ENCODE measurements at regions not wholly inside any gene's neighbourhood (a gene's known extent, or its start where the extent isn't known, plus 50 kb on each side); places are given as distances from the start of the nearest gene placed in this dataset.

DNA sequence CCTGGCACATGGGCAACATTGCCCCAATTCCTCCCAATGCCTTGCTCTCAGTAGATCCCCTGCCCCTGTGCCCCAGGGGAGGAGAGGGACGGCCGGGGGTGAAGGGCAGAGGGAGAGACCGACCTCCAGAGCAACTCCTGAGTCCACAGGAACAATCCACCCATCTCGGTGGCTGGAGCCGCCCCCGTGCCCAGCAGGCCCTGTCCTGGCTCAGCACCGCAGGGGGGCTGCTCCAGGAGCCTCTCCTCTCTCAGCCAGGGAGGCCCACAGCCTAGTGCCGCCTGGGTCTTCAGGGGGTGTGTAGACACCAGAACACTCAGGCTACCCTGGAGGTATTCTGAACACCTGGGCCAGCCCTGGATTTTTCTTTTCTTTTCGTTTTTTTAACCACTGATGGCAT, 233.7 kb upstream of the SDK2 start:
- peaks cover 0 to 20% of the 10 kb centered on the region in 2 experiments for H3K27me3 ChIP-seq (replicated peaks in 1 of 2; ENCODE audit: control insufficient read depth in 2 of 2, extremely low read depth in 1 of 2, insufficient read depth in 2 of 2, low read length in 1 of 2)
- peak overlapping the region in 1 of 2 donors; percentile 45 for H3K27ac Mint-ChIP-seq
- no peaks in the 10 kb centered on the region for H3K36me3 ChIP-seq (ENCODE audit: control insufficient read depth in 2 of 2, extremely low read depth in 1 of 2, insufficient read depth in 1 of 2, low read length in 1 of 2)
- 60% methylated on average over 4 of the region's 9 CpGs for WGBS (ENCODE audit: insufficient coverage)
- no peaks in the 10 kb centered on the region for H3K36me3 Mint-ChIP-seq
- no peak for DNase-seq
- H3K4me1 ChIP-seq (ENCODE audit: control insufficient read depth in 1 of 2, extremely low read depth in 1 of 2, insufficient read depth in 2 of 2, low read length in 2 of 2), result no peaks in the 10 kb centered on the region
- H3K4me3 Mint-ChIP-seq, result no peak overlapping the region
- no peak overlapping the region for H3K27ac ChIP-seq (ENCODE audit: low read length)
- no peaks in the 10 kb centered on the region for H3K4me1 Mint-ChIP-seq
- no peaks in the 10 kb centered on the region for H3K9me3 ChIP-seq
- no peak for ATAC-seq (replicated peaks in 1 of 4)
- POLR2A ChIA-PET, result no interaction called here
- peaks cover 0 to 8% of the 10 kb centered on the region in 2 donors for H3K27me3 Mint-ChIP-seq
- H3K9me3 Mint-ChIP-seq, result no peaks in the 10 kb centered on the region
- CTCF ChIA-PET, result no interaction called here
- no peak overlapping the region for H3K4me3 ChIP-seq (ENCODE audit: control insufficient read depth in 1 of 2, extremely low read depth in 1 of 2, low read length in 1 of 2)

DNA sequence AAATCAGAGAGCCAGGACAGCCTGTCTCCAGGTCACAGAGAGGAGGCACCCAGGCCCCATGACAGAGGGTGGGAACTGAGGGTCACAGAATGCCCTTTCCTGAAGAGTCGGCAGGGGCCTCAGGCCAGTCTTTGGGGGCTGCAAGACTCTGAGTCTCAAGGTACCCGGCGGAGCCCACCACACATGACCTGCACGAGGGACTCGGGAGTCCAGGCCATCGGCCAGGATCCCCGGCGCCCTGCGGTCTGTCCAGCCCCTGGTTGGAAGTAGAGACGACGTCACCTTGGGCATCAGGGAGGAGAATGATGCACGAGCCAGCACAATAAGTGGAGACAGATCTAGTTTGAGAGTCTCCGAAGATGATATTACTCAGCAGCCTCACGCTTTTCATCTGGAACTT, 234.7 kb upstream of the SDK2 start:
- Mint-ChIP-seq H3K4me1 (no peaks in the 10 kb centered on the region), H3K27ac (no peak overlapping the region)

GRCh38 chr17:73879987-73880386, 235.7 kb upstream of the SDK2 start:
- DNase-seq (no peak), ATAC-seq (replicated peaks in 1 of 4) (no peak)
- Histone ChIP-seq H3K27me3 (replicated peaks in 1 of 2; ENCODE audit: control insufficient read depth in 2 of 2, extremely low read depth in 1 of 2, insufficient read depth in 2 of 2, low read length in 1 of 2) (peaks cover 0 to 23% of the 10 kb centered on the region in 2 experiments), H3K4me3 (ENCODE audit: control insufficient read depth in 1 of 2, extremely low read depth in 1 of 2, low read length in 1 of 2) (no peak overlapping the region), H3K36me3 (ENCODE audit: control insufficient read depth in 2 of 2, extremely low read depth in 1 of 2, insufficient read depth in 1 of 2, low read length in 1 of 2) (no peaks in the 10 kb centered on the region), H3K27ac (ENCODE audit: low read length) (no peak overlapping the region), H3K4me1 (ENCODE audit: control insufficient read depth in 1 of 2, extremely low read depth in 1 of 2, insufficient read depth in 2 of 2, low read length in 2 of 2) (no peaks in the 10 kb centered on the region), H3K9me3 (no peaks in the 10 kb centered on the region)
- Mint-ChIP-seq H3K4me1 (no peaks in the 10 kb centered on the region), H3K9me3 (no peaks in the 10 kb centered on the region), H3K27me3 (peaks cover 3 to 11% of the 10 kb centered on the region in 2 donors), H3K27ac (no peak overlapping the region), H3K4me3 (no peak overlapping the region), H3K36me3 (no peaks in the 10 kb centered on the region)
- CTCF ChIA-PET, result no interaction called here
- POLR2A ChIA-PET, result no interaction called here
- WGBS (ENCODE audit: insufficient coverage), result 58% methylated on average over 4 of the region's 5 CpGs

More for the DNA sequence above, 234.7 kb upstream of the SDK2 start:
- no peak for ATAC-seq (replicated peaks in 1 of 4)
- ChIA-PET CTCF (no interaction called here), POLR2A (no interaction called here)
- no peak overlapping the region for H3K27ac ChIP-seq (ENCODE audit: low read length)
- no peaks in the 10 kb centered on the region for H3K4me1 ChIP-seq (ENCODE audit: control insufficient read depth in 1 of 2, extremely low read depth in 1 of 2, insufficient read depth in 2 of 2, low read length in 2 of 2)
- H3K27me3 Mint-ChIP-seq, result peaks cover 0 to 8% of the 10 kb centered on the region in 2 donors
- H3K9me3 ChIP-seq, result no peaks in the 10 kb centered on the region
- H3K36me3 Mint-ChIP-seq, result no peaks in the 10 kb centered on the region
- peaks cover 0 to 20% of the 10 kb centered on the region in 2 experiments for H3K27me3 ChIP-seq (replicated peaks in 1 of 2; ENCODE audit: control insufficient read depth in 2 of 2, extremely low read depth in 1 of 2, insufficient read depth in 2 of 2, low read length in 1 of 2)
- 87% methylated on average over 14 of the region's 14 CpGs for WGBS (ENCODE audit: insufficient coverage)
- H3K9me3 Mint-ChIP-seq, result no peaks in the 10 kb centered on the region
- no peaks in the 10 kb centered on the region for H3K36me3 ChIP-seq (ENCODE audit: control insufficient read depth in 2 of 2, extremely low read depth in 1 of 2, insufficient read depth in 1 of 2, low read length in 1 of 2)
- DNase-seq, result no peak
- no peak overlapping the region for H3K4me3 Mint-ChIP-seq
- H3K4me3 ChIP-seq (ENCODE audit: control insufficient read depth in 1 of 2, extremely low read depth in 1 of 2, low read length in 1 of 2), result no peak overlapping the region

- Mint-ChIP-seq H3K27me3 (peaks cover 3 to 9% of the 10 kb centered on the region in 2 donors), H3K9me3 (no peaks in the 10 kb centered on the region), H3K36me3 (no peaks in the 10 kb centered on the region), H3K4me1 (no peaks in the 10 kb centered on the region), H3K4me3 (no peak overlapping the region), H3K27ac (no peak overlapping the region)
- peaks cover 0 to 20% of the 10 kb centered on the region in 2 experiments for H3K27me3 ChIP-seq (replicated peaks in 1 of 2; ENCODE audit: control insufficient read depth in 2 of 2, extremely low read depth in 1 of 2, insufficient read depth in 2 of 2, low read length in 1 of 2)
- DNase-seq (no peak), ATAC-seq (replicated peaks in 1 of 4) (no peak)
- H3K9me3 ChIP-seq, result no peaks in the 10 kb centered on the region
- H3K27ac ChIP-seq (ENCODE audit: low read length), result no peak overlapping the region
- ChIA-PET POLR2A (no interaction called here), CTCF (no interaction called here)
- H3K4me1 ChIP-seq (ENCODE audit: control insufficient read depth in 1 of 2, extremely low read depth in 1 of 2, insufficient read depth in 2 of 2, low read length in 2 of 2), result no peaks in the 10 kb centered on the region
- no peaks in the 10 kb centered on the region for H3K36me3 ChIP-seq (ENCODE audit: control insufficient read depth in 2 of 2, extremely low read depth in 1 of 2, insufficient read depth in 1 of 2, low read length in 1 of 2)
- WGBS (ENCODE audit: insufficient coverage), result 61% methylated on average over 5 of the region's 5 CpGs
- no peak overlapping the region for H3K4me3 ChIP-seq (ENCODE audit: control insufficient read depth in 1 of 2, extremely low read depth in 1 of 2, low read length in 1 of 2)
Measured at GRCh38 chr17:73882590-73882989, 238.3 kb upstream of the SDK2 start.

DNA sequence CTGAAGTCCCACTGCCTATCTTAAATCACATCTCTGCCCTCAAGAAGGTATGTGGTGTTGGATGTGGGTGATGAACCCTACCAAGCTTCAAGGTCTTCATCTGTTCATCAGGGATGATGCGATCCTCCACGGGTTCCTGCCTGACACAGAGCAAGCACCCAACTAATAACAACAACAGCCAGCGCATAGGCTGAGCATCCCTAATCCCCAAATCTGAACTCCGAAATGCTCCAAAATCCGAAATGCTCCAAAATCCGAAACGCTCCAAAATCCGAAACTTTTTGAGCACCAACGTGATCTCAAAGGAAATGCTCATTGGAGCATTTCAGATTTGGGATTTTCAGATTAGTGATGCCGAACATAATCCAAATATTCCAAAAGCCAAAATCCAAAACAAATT, 238.9 kb upstream of the SDK2 start:
- ChIA-PET POLR2A (no interaction called here), CTCF (no interaction called here)
- H3K4me1 Mint-ChIP-seq, result no peaks in the 10 kb centered on the region
- WGBS (ENCODE audit: insufficient coverage), result 75% methylated on average over 7 of the region's 10 CpGs
- ATAC-seq (replicated peaks in 1 of 4) (no peak), DNase-seq (no peak)
- H3K27me3 Mint-ChIP-seq, result peaks cover 3 to 9% of the 10 kb centered on the region in 2 donors
- no peak overlapping the region for H3K27ac ChIP-seq (ENCODE audit: low read length)
- no peaks in the 10 kb centered on the region for H3K36me3 Mint-ChIP-seq
- no peaks in the 10 kb centered on the region for H3K9me3 Mint-ChIP-seq
- no peak overlapping the region for H3K27ac Mint-ChIP-seq
- H3K9me3 ChIP-seq, result no peaks in the 10 kb centered on the region
- no peak overlapping the region for H3K4me3 ChIP-seq (ENCODE audit: control insufficient read depth in 1 of 2, extremely low read depth in 1 of 2, low read length in 1 of 2)
- H3K27me3 ChIP-seq (replicated peaks in 1 of 2; ENCODE audit: control insufficient read depth in 2 of 2, extremely low read depth in 1 of 2, insufficient read depth in 2 of 2, low read length in 1 of 2), result peaks cover 0 to 16% of the 10 kb centered on the region in 2 experiments
- no peaks in the 10 kb centered on the region for H3K4me1 ChIP-seq (ENCODE audit: control insufficient read depth in 1 of 2, extremely low read depth in 1 of 2, insufficient read depth in 2 of 2, low read length in 2 of 2)
- no peaks in the 10 kb centered on the region for H3K36me3 ChIP-seq (ENCODE audit: control insufficient read depth in 2 of 2, extremely low read depth in 1 of 2, insufficient read depth in 1 of 2, low read length in 1 of 2)
- no peak overlapping the region for H3K4me3 Mint-ChIP-seq

GRCh38 chr17:73887739-73888138, 243.5 kb upstream of the SDK2 start:
- 83% methylated on average over 1 of the region's 3 CpGs for WGBS (ENCODE audit: insufficient coverage)

GRCh38 chr17:73888862-73889261, 244.6 kb upstream of the SDK2 start:
- CTCF ChIA-PET, result no interaction called here

More at GRCh38 chr17:73887739-73888138, 243.5 kb upstream of the SDK2 start:
- Mint-ChIP-seq H3K4me1 (no peaks in the 10 kb centered on the region), H3K27ac (no peak overlapping the region), H3K4me3 (no peak overlapping the region), H3K36me3 (no peaks in the 10 kb centered on the region), H3K27me3 (peaks cover 3% of the 10 kb centered on the region in 2 donors), H3K9me3 (no peaks in the 10 kb centered on the region)
- CTCF ChIA-PET, result interaction anchor here in 1 of 2 donors (0.5 kb wide), 1 partner anchor 52 kb away, joined by 3 read pairs; no protein-coding TSS in a partner anchor
- Histone ChIP-seq H3K27me3 (replicated peaks in 1 of 2; ENCODE audit: control insufficient read depth in 2 of 2, extremely low read depth in 1 of 2, insufficient read depth in 2 of 2, low read length in 1 of 2) (peaks cover 0 to 3% of the 10 kb centered on the region in 2 experiments), H3K4me1 (ENCODE audit: control insufficient read depth in 1 of 2, extremely low read depth in 1 of 2, insufficient read depth in 2 of 2, low read length in 2 of 2) (no peaks in the 10 kb centered on the region), H3K27ac (ENCODE audit: low read length) (no peak overlapping the region), H3K4me3 (ENCODE audit: control insufficient read depth in 1 of 2, extremely low read depth in 1 of 2, low read length in 1 of 2) (no peak overlapping the region), H3K36me3 (ENCODE audit: control insufficient read depth in 2 of 2, extremely low read depth in 1 of 2, insufficient read depth in 1 of 2, low read length in 1 of 2) (no peaks in the 10 kb centered on the region), H3K9me3 (no peaks in the 10 kb centered on the region)
- ATAC-seq (replicated peaks in 1 of 4) (no peak), DNase-seq (no peak)
- POLR2A ChIA-PET, result no interaction called here

More at GRCh38 chr17:73888862-73889261, 244.6 kb upstream of the SDK2 start:
- ATAC-seq (replicated peaks in 1 of 4) (no peak), DNase-seq (no peak)
- Histone ChIP-seq H3K4me3 (ENCODE audit: control insufficient read depth in 1 of 2, extremely low read depth in 1 of 2, low read length in 1 of 2) (no peak overlapping the region), H3K9me3 (no peaks in the 10 kb centered on the region), H3K4me1 (ENCODE audit: control insufficient read depth in 1 of 2, extremely low read depth in 1 of 2, insufficient read depth in 2 of 2, low read length in 2 of 2) (no peaks in the 10 kb centered on the region), H3K36me3 (ENCODE audit: control insufficient read depth in 2 of 2, extremely low read depth in 1 of 2, insufficient read depth in 1 of 2, low read length in 1 of 2) (no peaks in the 10 kb centered on the region), H3K27ac (ENCODE audit: low read length) (no peak overlapping the region), H3K27me3 (replicated peaks in 1 of 2; ENCODE audit: control insufficient read depth in 2 of 2, extremely low read depth in 1 of 2, insufficient read depth in 2 of 2, low read length in 1 of 2) (peaks cover 0 to 3% of the 10 kb centered on the region in 2 experiments)
- Mint-ChIP-seq H3K36me3 (no peaks in the 10 kb centered on the region), H3K9me3 (peaks cover 0 to 4% (median 0%) of the 10 kb centered on the region in 3 donors), H3K27me3 (peaks cover 3% of the 10 kb centered on the region in 2 donors), H3K4me3 (no peak overlapping the region), H3K27ac (no peak overlapping the region), H3K4me1 (no peaks in the 10 kb centered on the region)
- 92% methylated on average over 3 of the region's 7 CpGs for WGBS (ENCODE audit: insufficient coverage)
- POLR2A ChIA-PET, result interaction anchor here in 1 of 2 donors (0.5 kb wide), 1 partner anchor 34 kb away, joined by 6 read pairs; no protein-coding TSS in a partner anchor
